ENCODE measurements at regions not wholly inside any gene's neighbourhood (a gene's known extent, or its start where the extent isn't known, plus 50 kb on each side); places are given as distances from the start of the nearest gene placed in this dataset.

- dilution Hi-C loops (cut with HindIII; ENCODE audit: low sequenced_read_pairs, unreplicated experiment) (no loop called here), intact Hi-C loops (cut with micrococcal nuclease) (no loop called here), in situ Hi-C loops (cut with MboI; ENCODE audit: low sequenced_read_pairs) (no loop called here)
- no peak overlapping the region for H3K27ac ChIP-seq (ENCODE audit: insufficient read depth, low read length)
- H2BK5ac ChIP-seq (ENCODE audit: low read depth, low read length, poor library complexity, severe bottlenecking), result no peak overlapping the region
- H4K20me1 ChIP-seq (ENCODE audit: insufficient read depth, low read length), result no peaks in the 10 kb centered on the region
- no peak overlapping the region for H3K4me3 ChIP-seq (ENCODE audit: insufficient read depth, low read depth, low read length)
- CTCF ChIA-PET, result no interaction called here
- no CpG with 5 or more reads among the region's 6 CpGs for WGBS, 2 experiments (ENCODE audit: extremely low coverage in 2 of 2, insufficient read length in 1 of 2)
- POLR2A ChIA-PET (ENCODE audit: unreplicated experiment), result no interaction called here
- H3K23ac ChIP-seq (ENCODE audit: low read depth, low read length), result no peak overlapping the region
- H4K5ac ChIP-seq (ENCODE audit: low read depth, low read length), result no peak overlapping the region
- no peaks in the 10 kb centered on the region for H3K36me3 ChIP-seq (ENCODE audit: control insufficient read depth, insufficient read depth, low read length)
- H2BK120ac ChIP-seq (ENCODE audit: low read depth, low read length), result no peak overlapping the region
- H2AFZ ChIP-seq (replicated peaks; ENCODE audit: low read length, poor library complexity), result no peak overlapping the region
- no peaks in the 10 kb centered on the region for H3K9me3 ChIP-seq (ENCODE audit: control insufficient read depth, insufficient read depth, low read length)
- no peak overlapping the region for H4K91ac ChIP-seq (ENCODE audit: insufficient read depth, low read depth, low read length)
- no peak overlapping the region for H3K56ac ChIP-seq (ENCODE audit: extremely low read depth, insufficient read depth, low read length)
- no peak overlapping the region for H3K4ac ChIP-seq (ENCODE audit: low read depth, low read length)
- TF ChIP-seq RAD21 (IDR thresholded peaks at IDR 0.05; ENCODE audit: low read length) (no peak), FOS (IDR thresholded peaks at IDR 0.05; ENCODE audit: low read depth, low read length) (no peak), RFX5 (IDR thresholded peaks at IDR 0.05; ENCODE audit: low read depth, low read length) (no peak), MXI1 (IDR thresholded peaks at IDR 0.05; ENCODE audit: borderline replicate concordance, low read depth, low read length) (no peak), MAZ (IDR thresholded peaks at IDR 0.05; ENCODE audit: borderline replicate concordance, low read depth, low read length) (no peak), MAFK (IDR thresholded peaks at IDR 0.05; ENCODE audit: low read depth, low read length) (no peak), RCOR1 (IDR thresholded peaks at IDR 0.05; ENCODE audit: insufficient replicate concordance, low read length) (no peak), SMC3 (IDR thresholded peaks at IDR 0.05; ENCODE audit: low read depth, low read length) (no peak), NFE2L2 (IDR thresholded peaks at IDR 0.05; ENCODE audit: low read depth, low read length) (no peak), USF2 (IDR thresholded peaks at IDR 0.05; ENCODE audit: low read depth, low read length) (no peak)
- TF ChIP-seq, protein P1, sequence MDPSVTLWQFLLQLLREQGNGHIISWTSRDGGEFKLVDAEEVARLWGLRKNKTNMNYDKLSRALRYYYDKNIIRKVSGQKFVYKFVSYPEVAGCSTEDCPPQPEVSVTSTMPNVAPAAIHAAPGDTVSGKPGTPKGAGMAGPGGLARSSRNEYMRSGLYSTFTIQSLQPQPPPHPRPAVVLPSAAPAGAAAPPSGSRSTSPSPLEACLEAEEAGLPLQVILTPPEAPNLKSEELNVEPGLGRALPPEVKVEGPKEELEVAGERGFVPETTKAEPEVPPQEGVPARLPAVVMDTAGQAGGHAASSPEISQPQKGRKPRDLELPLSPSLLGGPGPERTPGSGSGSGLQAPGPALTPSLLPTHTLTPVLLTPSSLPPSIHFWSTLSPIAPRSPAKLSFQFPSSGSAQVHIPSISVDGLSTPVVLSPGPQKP (IDR thresholded peaks at IDR 0.05; ENCODE audit: borderline replicate concordance, low read depth, low read length), result no peak
- no peaks in the 10 kb centered on the region for H3K79me1 ChIP-seq (ENCODE audit: low read depth in 1 of 2, low read length in 2 of 2)
- H2AK5ac ChIP-seq (ENCODE audit: low read depth, low read length), result no peak overlapping the region
- H4K8ac ChIP-seq (ENCODE audit: low read depth in 2 of 2, low read length in 2 of 2), result no peak overlapping the region
- no TSS peak for BruUV-seq (replicated peaks)
- H3K18ac ChIP-seq (ENCODE audit: low read depth, low read length), result no peak overlapping the region
- H3K9ac ChIP-seq (ENCODE audit: low read depth, low read length), result no peak overlapping the region
- DNase-seq, result no peak
- no peak overlapping the region for H3K4me2 ChIP-seq (ENCODE audit: low read depth, low read length)
- no peaks in the 10 kb centered on the region for H3K9me1 ChIP-seq (ENCODE audit: insufficient read depth, low read length)
- H3K4me1 ChIP-seq (ENCODE audit: control insufficient read depth, insufficient read depth, low read length), result no peaks in the 10 kb centered on the region
- no peak overlapping the region for H2BK15ac ChIP-seq (ENCODE audit: low read depth, low read length)
- H2AK9ac ChIP-seq (replicated peaks; ENCODE audit: low read depth, low read length, poor library complexity), result no peak overlapping the region
- H3K14ac ChIP-seq (replicated peaks; ENCODE audit: low read depth, low read length), result no peak overlapping the region
- H2BK20ac ChIP-seq (ENCODE audit: low read depth, low read length), result no peak overlapping the region
- ATAC-seq (ENCODE audit: low read depth), result no peak
- peaks cover 1% of the 10 kb centered on the region; the same call in 1 of the 2 replicates for H3K27me3 ChIP-seq (ENCODE audit: control insufficient read depth, insufficient read depth, low read length)
Measured at GRCh38 chr13:33590936-33591335, 227.0 kb upstream of the RFC3 start.

All from IMR-90 (cell line).